NCI-H2196 (cell line): ENCODE measurements at regions not wholly inside any gene's neighbourhood (a gene's known extent, or its start where the extent isn't known, plus 50 kb on each side); places are given as distances from the start of the nearest gene placed in this dataset.

Experiments
- DNase-seq: peaks from one replicate; lab custom pipeline; 2025; ENCODE audit not compliant: unreplicated experiment; lab: John Stamatoyannopoulos, UW

DNA sequence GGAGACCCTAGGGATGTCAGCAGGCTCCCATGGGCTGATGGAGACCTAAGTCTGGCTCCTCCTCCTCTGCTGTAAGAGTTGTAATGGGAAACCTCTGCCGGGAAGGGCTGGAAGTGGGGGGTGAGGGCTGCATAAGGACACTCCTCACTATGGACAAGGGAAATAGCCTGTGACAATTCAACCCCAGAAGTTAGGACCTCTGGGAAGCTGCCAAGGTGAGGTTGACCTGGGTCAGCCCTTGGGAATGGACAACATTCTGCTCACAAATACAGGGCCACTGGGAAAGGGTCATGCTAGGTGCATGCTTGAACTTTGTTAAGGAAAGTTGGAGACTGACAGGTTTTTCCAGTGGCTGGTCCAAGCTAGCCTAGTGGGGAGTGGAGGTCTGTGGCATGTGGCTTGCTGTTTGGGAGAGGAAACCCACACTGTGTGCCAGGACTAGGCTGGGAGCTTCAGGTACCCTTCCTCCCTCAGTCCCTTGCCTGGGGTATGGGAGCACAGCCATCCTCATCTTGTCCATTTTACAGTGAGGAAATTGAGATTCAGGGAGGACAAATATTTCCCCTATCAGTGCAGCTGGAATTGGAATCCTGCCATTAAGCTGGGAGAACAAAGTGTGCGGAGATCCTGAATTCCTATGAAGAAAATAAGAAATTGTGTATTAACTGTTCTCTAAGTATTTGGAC, 190.4 kb downstream of the SALL1 start:
- DNase-seq: no peak

GRCh38 chr16:50957056-50957455, 194.0 kb downstream of the SALL1 start:
- DNase-seq: no peak

DNA sequence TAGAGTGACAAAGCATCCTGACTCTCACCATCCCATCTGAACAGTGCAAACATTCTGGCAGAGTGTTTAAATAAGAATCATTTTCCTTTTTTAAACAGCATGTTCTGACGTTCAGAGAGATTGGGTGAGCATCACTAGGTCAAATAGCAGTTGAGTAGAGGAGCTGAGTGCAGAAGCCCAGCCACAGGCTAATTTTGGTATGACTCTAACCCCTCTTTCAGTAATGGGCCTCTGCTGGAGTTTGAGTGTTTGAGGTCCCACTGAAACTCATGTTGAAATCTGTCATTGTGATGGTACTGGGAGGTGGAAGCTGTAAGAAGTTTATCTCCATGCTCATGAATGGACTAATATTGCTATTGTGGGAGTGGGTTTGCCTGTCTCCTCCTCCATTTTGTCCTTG, 194.4 kb downstream of the SALL1 start:
- DNase-seq: no peak

DNA sequence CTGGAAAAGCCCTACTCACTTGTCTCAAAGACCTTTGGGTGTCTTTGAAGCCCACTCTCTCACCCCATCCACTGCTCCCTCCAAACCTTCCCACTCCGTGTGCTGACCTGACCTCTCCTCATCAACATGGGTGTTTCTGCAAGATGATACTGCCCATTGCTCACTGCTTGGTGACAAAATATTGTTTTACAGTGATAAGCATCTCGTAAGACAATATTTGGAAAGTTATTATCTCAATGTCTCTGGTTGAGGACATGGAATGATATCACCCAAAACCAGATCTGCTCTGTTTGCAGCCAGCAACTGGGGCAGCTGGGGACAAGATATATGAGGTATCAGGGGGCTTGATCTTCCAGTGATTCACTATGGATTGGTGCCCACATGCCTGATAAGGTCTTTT, 195.8 kb downstream of the SALL1 start:
- DNase-seq: no peak

DNA sequence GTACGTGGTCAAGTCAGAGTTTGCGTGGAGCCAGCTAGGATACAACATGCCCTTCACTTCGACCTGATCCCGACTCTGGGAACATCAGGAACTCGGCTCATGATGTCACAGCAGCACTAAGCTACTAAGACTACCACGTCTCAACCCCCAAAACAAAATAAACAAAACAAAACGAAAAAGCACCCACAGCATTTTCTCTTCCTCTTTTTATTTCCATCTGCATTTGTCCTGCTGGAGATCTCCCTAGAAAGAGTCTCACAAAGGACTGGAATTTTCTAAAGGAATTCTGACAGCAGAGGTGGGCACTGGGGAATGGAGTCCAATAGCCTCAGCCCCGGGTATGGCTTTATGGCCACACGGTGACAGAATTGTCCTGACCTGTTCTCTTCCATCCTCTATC, 196.6 kb downstream of the SALL1 start:
- no peak for DNase-seq

DNA sequence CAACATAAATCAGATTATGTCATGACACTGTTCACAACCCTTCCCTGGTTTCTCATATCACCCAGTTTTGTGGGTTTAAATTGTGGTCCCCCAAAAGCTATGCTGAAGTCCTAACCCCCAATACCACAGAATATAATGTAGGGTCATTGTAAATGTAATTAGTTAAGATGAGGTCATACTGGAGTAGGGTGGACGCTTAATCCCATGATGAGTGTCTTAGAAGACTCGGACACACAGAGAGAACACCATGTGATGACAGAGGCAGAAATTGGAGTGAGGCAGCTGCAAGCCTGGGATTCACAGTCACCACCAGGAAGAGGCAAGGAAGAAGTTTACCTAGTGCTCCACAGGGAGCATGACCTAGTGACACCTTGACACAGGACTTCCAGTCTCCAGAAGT, 197.8 kb downstream of the SALL1 start:
- DNase-seq: no peak

- DNase-seq: no peak
Measured at GRCh38 chr16:50950955-50951354, 200.1 kb downstream of the SALL1 start.

DNA sequence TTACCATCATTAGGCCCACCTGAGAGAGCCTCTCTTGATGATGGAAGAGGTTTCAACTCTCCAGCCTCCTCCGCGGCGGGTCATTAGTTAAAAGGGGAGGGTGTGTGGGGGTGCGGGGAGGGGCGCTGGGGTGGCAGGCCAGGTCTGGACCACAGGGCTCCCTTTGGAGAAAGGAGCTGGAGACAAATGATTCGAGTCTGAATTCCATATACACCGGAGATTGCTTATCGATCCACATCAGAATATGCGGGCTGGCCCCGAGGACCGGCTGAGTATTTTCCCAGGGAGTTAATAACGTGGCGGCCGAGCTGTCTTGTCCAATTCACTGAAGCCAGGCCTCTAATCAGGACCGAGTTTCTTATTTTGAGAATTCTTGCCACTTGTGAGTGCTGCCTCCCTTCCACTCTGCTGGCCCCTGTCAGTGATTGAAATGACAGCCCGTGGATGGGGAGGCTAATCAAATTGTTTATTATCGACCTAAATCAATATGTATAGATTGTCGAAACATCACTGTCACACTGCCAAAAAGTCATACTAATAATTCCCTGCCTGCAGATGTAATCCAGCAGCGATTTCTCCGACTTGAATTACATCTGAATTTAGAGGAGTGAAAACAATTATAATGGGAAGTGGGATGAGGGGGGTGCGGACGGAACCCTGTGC, 202.7 kb downstream of the SALL1 start:
- DNase-seq: no peak

DNA sequence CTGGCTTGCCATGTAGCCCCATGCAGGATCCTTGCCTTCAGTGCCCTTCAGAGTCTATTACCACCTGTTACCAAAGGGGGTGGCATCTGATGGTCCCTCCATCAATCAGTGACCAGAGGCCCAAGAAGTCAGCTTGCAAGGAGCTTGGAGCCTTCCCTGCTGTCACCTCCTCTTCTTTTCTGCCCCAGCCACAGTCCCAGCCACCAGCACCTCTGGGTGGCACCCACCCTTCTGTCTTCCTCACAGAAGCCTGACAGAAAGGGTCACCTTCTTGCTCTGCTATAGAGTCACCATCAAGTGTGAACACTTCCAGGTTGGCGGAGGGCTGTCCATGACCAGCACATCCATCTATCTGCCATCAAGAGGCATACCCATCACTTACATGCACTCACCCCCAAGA, 203.2 kb downstream of the SALL1 start:
- no peak for DNase-seq

- no peak for DNase-seq
Measured at GRCh38 chr16:50946606-50947005, 204.5 kb downstream of the SALL1 start.

GRCh38 chr16:50946098-50946497, 204.2 kb downstream of the CYLD start:
- no peak for DNase-seq

GRCh38 chr16:50945171-50945570, 203.3 kb downstream of the CYLD start:
- DNase-seq: no peak

- no peak for DNase-seq
Measured at GRCh38 chr16:50944436-50944835, 202.6 kb downstream of the CYLD start.

- no peak for DNase-seq
Measured at GRCh38 chr16:50944033-50944432, 202.1 kb downstream of the CYLD start.

- no peak for DNase-seq
Measured at GRCh38 chr16:50942143-50942542, 200.3 kb downstream of the CYLD start.

DNA sequence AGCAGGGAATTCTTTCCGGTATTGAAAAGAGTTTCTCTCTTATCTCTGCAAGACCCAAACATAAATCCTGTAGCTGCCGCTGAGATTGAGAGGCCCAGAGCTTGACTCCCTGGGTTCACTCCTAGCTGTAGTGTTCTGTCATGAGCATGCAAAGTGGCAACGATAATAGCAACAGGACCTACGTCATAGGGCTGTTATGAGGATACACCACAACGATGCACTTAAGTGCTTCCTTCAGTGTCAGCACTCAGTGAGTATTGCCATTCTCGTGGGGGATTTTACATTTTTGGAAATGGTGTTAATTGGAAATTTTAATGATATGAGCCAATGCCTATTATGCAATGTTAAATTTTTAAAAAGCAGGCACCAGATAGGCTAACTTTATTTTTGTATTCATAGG, 199.8 kb downstream of the CYLD start:
- DNase-seq: no peak

GRCh38 chr16:50940275-50940854, 198.5 kb downstream of the CYLD start:
- DNase-seq: no peak

DNA sequence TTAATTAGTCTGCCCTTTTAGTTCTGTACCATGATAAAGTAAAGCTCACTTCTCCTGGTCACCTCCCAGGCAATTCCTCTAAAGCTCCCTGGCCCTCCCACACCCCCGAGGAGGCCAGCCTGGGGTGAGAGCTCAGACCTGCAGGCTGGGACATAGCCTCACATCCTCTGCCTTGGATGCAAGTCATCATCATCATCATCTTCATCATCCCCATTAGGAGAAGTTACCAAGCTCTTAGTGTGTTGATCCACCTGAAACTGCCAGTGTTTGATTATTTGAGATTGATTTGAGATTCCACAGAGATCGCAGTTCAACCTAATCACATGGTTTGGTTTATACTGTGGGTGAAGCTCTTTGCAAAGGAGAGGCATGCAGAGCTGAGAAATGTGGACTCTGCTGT, 197.5 kb downstream of the CYLD start:
- no peak for DNase-seq

GRCh38 chr16:50938932-50939331, 197.0 kb downstream of the CYLD start:
- DNase-seq: no peak

- no peak for DNase-seq
Measured at GRCh38 chr16:50933262-50933661, 191.4 kb downstream of the CYLD start.

DNA sequence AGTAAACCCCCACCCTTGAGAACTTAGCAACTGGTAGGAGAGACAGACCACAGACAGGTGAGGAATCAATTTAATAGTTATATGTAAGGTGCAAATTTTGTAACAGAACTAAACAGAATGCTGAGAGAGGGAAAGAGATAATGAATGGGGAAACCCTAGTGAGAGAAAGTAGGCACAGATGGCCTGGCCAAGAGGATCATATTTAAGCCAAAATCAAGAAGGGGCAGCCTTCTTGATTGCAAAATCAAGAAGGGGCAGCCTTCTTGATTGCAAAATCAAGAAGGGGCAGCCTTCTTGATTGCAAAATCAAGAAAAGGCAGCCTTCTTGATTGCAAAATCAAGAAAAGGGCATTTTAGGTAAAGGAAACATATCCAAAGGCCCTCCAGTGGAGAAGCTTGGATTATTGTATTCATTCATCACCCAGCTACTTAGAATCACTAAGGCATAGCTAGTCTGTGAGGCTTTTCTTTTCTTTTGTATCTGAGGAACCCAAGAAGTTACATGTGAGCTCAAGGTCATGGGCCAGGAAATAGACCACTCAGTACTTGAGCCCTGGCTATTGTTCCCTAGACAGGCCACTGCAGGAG, 190.6 kb downstream of the CYLD start:
- DNase-seq: no peak

GRCh38 chr16:50928065-50928464, 186.2 kb downstream of the CYLD start:
- DNase-seq: no peak
